DOHH2 (cell line): ENCODE measurements at regions not wholly inside any gene's neighbourhood (a gene's known extent, or its start where the extent isn't known, plus 50 kb on each side); places are given as distances from the start of the nearest gene placed in this dataset.

ENCODE experiments used
- H3F3A ChIP-seq: fragments of 200-600 bp; sonication (generic), shearing (Covaris generic); 2 replicates; pipeline ENCODE4 v1.6.0; 2016; ENCODE audit warnings: antibody characterized with exemption, mild to moderate bottlenecking; ENCODE audit not compliant: control insufficient read depth, insufficient read depth
- H3K27ac ChIP-seq: fragments of 200-600 bp; sonication (generic); 2 replicates; pipeline ENCODE4 v1.5.1; 2014; ENCODE audit warnings: low read depth, mild to moderate bottlenecking, low read length, moderate library complexity
- H3K27me3 ChIP-seq: fragments of 200-600 bp; sonication (generic); 2 replicates; pipeline ENCODE4 v1.6.1; 2014; ENCODE audit warnings: mild to moderate bottlenecking, low read length, mixed read lengths; ENCODE audit not compliant: control insufficient read depth
- H3K36me3 ChIP-seq: fragments of 200-600 bp; sonication (generic); 2 replicates; pipeline ENCODE4 v1.6.1; 2014; ENCODE audit warnings: mild to moderate bottlenecking, low read length, moderate library complexity, mixed read lengths; ENCODE audit not compliant: control insufficient read depth
- H3K4me1 ChIP-seq: fragments of 200-600 bp; sonication (generic); 2 replicates; pipeline ENCODE4 v1.6.1; 2014; ENCODE audit warnings: mild to moderate bottlenecking, low read length, mixed read lengths; ENCODE audit not compliant: control insufficient read depth
- H3K4me2 ChIP-seq: fragments of 200-600 bp; sonication (generic); 2 replicates; pipeline ENCODE4 v1.6.0; 2014; ENCODE audit warnings: mild to moderate bottlenecking, low read length, moderate library complexity
- H3K4me3 ChIP-seq: fragments of 200-600 bp; sonication (generic); 2 replicates; pipeline ENCODE4 v1.5.1; 2014; ENCODE audit warnings: mild to moderate bottlenecking, low read length, mixed read lengths
- H3K79me2 ChIP-seq: fragments of 200-600 bp; sonication (generic); 2 replicates; pipeline ENCODE4 v1.6.1; 2014; ENCODE audit warnings: mild to moderate bottlenecking, low read length, mixed read lengths; ENCODE audit not compliant: control insufficient read depth
- H3K9me2 ChIP-seq: fragments of 200-600 bp; sonication (generic); replicated peaks from 2 replicates; pipeline ENCODE4 v1.6.1; 2014; ENCODE audit warnings: mild to moderate bottlenecking, low read length, mixed read lengths; ENCODE audit not compliant: control insufficient read depth
- H3K9me3 ChIP-seq: fragments of 200-600 bp; sonication (generic); 2 replicates; pipeline ENCODE4 v1.6.1; 2014; ENCODE audit warnings: antibody characterized with exemption, low read length, mixed read lengths; ENCODE audit not compliant: control insufficient read depth, insufficient read depth
- H4K20me1 ChIP-seq: fragments of 200-600 bp; sonication (generic); 2 replicates; pipeline ENCODE4 v1.6.0; 2014; ENCODE audit warnings: low read depth, mild to moderate bottlenecking, antibody characterized with exemption, low read length, moderate library complexity; ENCODE audit not compliant: control insufficient read depth, insufficient read depth
- EZH2phosphoT487 ChIP-seq: fragments of 200-600 bp; sonication (generic); IDR thresholded peaks from 2 replicates; pipeline ENCODE4 v1.6.1; 2017; ENCODE audit warnings: borderline replicate concordance, mild to moderate bottlenecking, antibody characterized with exemption, low read length, moderate library complexity, mixed read lengths
- TF ChIP-seq, protein P1 (sequence below): fragments of 200-600 bp; sonication (generic); IDR thresholded peaks from one replicate; pipeline ENCODE4 v1.5.1; 2014; ENCODE audit warnings: antibody characterized with exemption, mild to moderate bottlenecking, low read depth, low read length; ENCODE audit not compliant: poor library complexity, severe bottlenecking

DNA sequence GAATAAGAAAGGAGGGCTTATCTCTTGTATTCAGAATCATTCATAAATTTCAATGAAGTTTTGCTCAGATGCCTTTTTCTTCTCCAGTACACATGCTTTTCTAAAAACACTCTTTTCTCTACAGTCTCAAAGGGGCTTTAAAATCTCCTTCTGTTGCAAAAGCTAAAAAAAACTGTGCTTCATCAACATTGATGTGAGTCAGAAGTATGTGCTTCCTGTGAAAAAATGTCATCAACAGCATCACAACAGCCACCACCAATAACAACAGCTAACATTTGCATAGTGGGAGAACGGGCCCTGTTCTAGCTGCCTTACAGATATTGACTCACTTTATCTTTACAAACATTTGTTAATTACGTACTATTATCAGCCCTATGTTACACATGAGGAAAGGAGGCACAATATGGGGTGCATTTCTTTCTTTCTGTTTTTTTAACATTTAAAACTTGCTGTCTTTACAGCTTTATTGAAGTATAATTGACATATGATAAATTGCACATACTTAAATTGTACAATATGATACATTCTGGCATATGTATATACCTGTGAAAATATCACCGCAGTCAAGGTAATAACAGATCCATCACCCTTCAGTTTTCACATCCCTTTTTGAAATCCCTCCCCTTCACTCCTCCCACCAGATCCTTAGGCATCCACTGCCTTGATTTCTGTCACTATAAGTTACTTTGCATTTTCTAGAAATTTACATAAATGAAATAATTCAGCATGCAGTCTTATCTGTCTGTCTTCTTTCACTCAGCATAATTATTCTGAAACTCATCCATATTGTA is 1605.4 kb upstream of the LRRTM3 start:
- no peaks in the 10 kb centered on the region for H3K9me3 ChIP-seq
- no peak overlapping the region for H3K4me3 ChIP-seq
- no peaks in the 10 kb centered on the region for H3K9me2 ChIP-seq
- H3K4me2 ChIP-seq = no peak overlapping the region
- no peak overlapping the region for H3K27ac ChIP-seq
- H3K4me1 ChIP-seq = no peaks in the 10 kb centered on the region
- TF ChIP-seq, protein P1, sequence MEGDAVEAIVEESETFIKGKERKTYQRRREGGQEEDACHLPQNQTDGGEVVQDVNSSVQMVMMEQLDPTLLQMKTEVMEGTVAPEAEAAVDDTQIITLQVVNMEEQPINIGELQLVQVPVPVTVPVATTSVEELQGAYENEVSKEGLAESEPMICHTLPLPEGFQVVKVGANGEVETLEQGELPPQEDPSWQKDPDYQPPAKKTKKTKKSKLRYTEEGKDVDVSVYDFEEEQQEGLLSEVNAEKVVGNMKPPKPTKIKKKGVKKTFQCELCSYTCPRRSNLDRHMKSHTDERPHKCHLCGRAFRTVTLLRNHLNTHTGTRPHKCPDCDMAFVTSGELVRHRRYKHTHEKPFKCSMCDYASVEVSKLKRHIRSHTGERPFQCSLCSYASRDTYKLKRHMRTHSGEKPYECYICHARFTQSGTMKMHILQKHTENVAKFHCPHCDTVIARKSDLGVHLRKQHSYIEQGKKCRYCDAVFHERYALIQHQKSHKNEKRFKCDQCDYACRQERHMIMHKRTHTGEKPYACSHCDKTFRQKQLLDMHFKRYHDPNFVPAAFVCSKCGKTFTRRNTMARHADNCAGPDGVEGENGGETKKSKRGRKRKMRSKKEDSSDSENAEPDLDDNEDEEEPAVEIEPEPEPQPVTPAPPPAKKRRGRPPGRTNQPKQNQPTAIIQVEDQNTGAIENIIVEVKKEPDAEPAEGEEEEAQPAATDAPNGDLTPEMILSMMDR = no peak
- TF ChIP-seq EZH2phosphoT487 = no peak
- H3K79me2 ChIP-seq = no peaks in the 10 kb centered on the region
- H3F3A ChIP-seq = no peaks in the 10 kb centered on the region
- H4K20me1 ChIP-seq = no peaks in the 10 kb centered on the region
- no peaks in the 10 kb centered on the region for H3K27me3 ChIP-seq
- no peaks in the 10 kb centered on the region for H3K36me3 ChIP-seq

DNA sequence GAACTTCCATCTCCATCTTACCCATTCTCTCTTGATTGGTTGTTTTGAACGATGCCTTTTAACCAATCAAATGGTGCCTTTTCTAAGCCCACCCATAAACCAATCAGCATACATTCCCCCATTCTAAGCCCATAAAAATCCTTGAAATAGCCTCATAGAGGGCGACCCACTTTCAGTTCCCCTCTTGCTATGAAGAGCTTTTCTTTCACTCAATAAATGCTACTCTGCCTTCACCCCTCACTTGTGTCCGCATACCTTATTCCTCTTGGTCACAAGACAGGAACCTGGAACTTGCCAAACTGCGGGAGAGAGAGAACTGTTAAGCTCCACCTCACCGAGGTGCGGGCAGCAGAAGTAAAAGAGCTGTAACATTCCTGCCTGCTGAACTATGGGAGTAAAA is 1602.0 kb upstream of the LRRTM3 start:
- Histone ChIP-seq H3K36me3 (no peaks in the 10 kb centered on the region), H3K4me3 (no peak overlapping the region), H3K4me2 (no peak overlapping the region), H3K4me1 (no peaks in the 10 kb centered on the region), H3K27me3 (no peaks in the 10 kb centered on the region), H3K9me2 (no peaks in the 10 kb centered on the region), H3K79me2 (no peaks in the 10 kb centered on the region), H4K20me1 (no peaks in the 10 kb centered on the region), H3K27ac (no peak overlapping the region), H3F3A (no peaks in the 10 kb centered on the region), H3K9me3 (no peaks in the 10 kb centered on the region)
- TF ChIP-seq, protein P1 = no peak
- TF ChIP-seq EZH2phosphoT487 = no peak

DNA sequence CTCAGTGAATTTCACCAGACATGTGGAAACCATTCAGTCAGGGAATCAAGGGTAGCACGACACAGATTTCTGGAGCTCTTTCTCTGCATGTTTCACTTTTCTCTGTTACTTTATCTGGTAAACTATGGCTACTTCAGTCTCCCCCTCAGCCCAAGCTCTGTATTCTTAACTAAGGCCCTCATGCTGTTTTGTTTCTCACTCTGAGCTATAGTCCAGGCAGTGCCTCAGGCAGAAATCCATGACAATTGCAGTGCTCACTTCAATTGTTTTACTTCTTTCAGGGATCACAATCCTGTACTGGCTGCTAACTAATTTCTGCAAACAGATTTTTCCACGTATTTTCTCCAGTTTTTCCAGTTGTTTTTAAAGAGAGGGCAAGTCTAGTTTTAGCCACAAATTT is 1599.9 kb upstream of the LRRTM3 start:
- H3K27ac ChIP-seq = no peak overlapping the region
- H3K4me1 ChIP-seq = no peaks in the 10 kb centered on the region
- no peaks in the 10 kb centered on the region for H3K79me2 ChIP-seq
- H3K9me3 ChIP-seq = no peaks in the 10 kb centered on the region
- no peaks in the 10 kb centered on the region for H3F3A ChIP-seq
- no peak for TF ChIP-seq EZH2phosphoT487
- TF ChIP-seq, protein P1 = no peak
- no peaks in the 10 kb centered on the region for H3K36me3 ChIP-seq
- no peaks in the 10 kb centered on the region for H3K9me2 ChIP-seq
- H4K20me1 ChIP-seq = no peaks in the 10 kb centered on the region
- H3K4me2 ChIP-seq = no peak overlapping the region
- H3K4me3 ChIP-seq = no peak overlapping the region
- H3K27me3 ChIP-seq = no peaks in the 10 kb centered on the region
